ENCODE measurements at regions not wholly inside any gene's neighbourhood (a gene's known extent, or its start where the extent isn't known, plus 50 kb on each side); places are given as distances from the start of the nearest gene placed in this dataset.

DNA sequence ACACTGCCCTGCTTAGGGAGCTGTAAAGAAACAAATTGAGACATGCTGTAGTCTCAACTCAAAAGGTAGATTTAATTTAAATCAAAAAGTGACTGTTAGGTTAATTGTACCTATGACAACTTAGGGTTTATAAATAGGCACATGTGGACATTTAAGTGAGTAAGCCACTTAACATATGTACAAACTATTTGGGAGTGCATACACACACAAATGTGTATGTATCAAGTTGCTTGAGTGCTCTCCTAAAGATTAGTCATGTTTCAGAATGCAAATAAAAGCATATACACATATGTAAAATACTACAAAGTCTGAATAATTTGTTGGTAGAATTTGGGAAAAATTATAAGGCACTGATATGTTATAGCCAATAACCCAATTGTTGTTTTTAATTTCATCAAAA lies 1435.7 kb downstream of the LRRC4C start:
- no peak for DNase-seq
- ChIA-PET POLR2A (no interaction called here), CTCF (no interaction called here)
- Histone ChIP-seq H3K79me2 (ENCODE audit: insufficient read depth) (no peaks in the 10 kb centered on the region), H3K4me2 (no peak overlapping the region), H3K36me3 (replicated peaks in 1 of 2; ENCODE audit: control insufficient read depth in 1 of 2, insufficient read depth in 2 of 2, low read length in 1 of 2) (no peaks in the 10 kb centered on the region), H3K4me1 (ENCODE audit: control insufficient read depth in 1 of 2, insufficient read depth in 2 of 2, low read depth in 1 of 2, low read length in 1 of 2) (no peaks in the 10 kb centered on the region), H3K9me2 (0 out of 2 replicates have a peak, but pooled peaks cover 3% of the 10 kb centered on the region), H2AFZ (ENCODE audit: low read depth) (no peak overlapping the region), H3K9ac (no peak overlapping the region), H4K20me1 (ENCODE audit: insufficient read depth) (no peaks in the 10 kb centered on the region), H3K27ac (ENCODE audit: low read depth in 2 of 2, low read length in 1 of 2) (no peak overlapping the region), H3K9me3 (no peaks in the 10 kb centered on the region), H3K4me3 (ENCODE audit: low read depth in 2 of 2, low read length in 1 of 2) (no peak overlapping the region), H3K27me3 (ENCODE audit: insufficient read depth) (no peaks in the 10 kb centered on the region), H3F3A (replicated peaks; ENCODE audit: insufficient read depth) (no peaks in the 10 kb centered on the region)
- no peak for TF ChIP-seq NFIC (IDR thresholded peaks at IDR 0.05; ENCODE audit: borderline replicate concordance)
- no peak for TF ChIP-seq SMC3 (IDR thresholded peaks at IDR 0.05; ENCODE audit: low read depth, low read length)
- no peak for TF ChIP-seq RCOR1 (IDR thresholded peaks at IDR 0.05; ENCODE audit: low read length)
- TF ChIP-seq CHD2 (IDR thresholded peaks at IDR 0.05; ENCODE audit: low read length, partially characterized antibody) = no peak
- TF ChIP-seq FOSL2 (IDR thresholded peaks at IDR 0.05; ENCODE audit: borderline replicate concordance, low read depth) = no peak
- TF ChIP-seq, protein P1, sequence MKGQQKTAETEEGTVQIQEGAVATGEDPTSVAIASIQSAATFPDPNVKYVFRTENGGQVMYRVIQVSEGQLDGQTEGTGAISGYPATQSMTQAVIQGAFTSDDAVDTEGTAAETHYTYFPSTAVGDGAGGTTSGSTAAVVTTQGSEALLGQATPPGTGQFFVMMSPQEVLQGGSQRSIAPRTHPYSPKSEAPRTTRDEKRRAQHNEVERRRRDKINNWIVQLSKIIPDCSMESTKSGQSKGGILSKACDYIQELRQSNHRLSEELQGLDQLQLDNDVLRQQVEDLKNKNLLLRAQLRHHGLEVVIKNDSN (IDR thresholded peaks at IDR 0.05; ENCODE audit: borderline replicate concordance, low read depth) = no peak
- no peak for TF ChIP-seq GATA2 (CRISPR knock-in tag; IDR thresholded peaks at IDR 0.05)
- TF ChIP-seq, protein P2, sequence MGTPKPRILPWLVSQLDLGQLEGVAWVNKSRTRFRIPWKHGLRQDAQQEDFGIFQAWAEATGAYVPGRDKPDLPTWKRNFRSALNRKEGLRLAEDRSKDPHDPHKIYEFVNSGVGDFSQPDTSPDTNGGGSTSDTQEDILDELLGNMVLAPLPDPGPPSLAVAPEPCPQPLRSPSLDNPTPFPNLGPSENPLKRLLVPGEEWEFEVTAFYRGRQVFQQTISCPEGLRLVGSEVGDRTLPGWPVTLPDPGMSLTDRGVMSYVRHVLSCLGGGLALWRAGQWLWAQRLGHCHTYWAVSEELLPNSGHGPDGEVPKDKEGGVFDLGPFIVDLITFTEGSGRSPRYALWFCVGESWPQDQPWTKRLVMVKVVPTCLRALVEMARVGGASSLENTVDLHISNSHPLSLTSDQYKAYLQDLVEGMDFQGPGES (IDR thresholded peaks at IDR 0.05; ENCODE audit: low read depth, low read length) = no peak
- TF ChIP-seq RFX5 (IDR thresholded peaks at IDR 0.05; ENCODE audit: low read length) = no peak
- no peak for TF ChIP-seq POLR2AphosphoS5 (IDR thresholded peaks at IDR 0.05; ENCODE audit: low read depth, low read length)
- TF ChIP-seq GABPA (IDR thresholded peaks at IDR 0.05; ENCODE audit: low read depth) = no peak
- TF ChIP-seq MXI1 (IDR thresholded peaks at IDR 0.05; ENCODE audit: low read depth, low read length) = no peak
- TF ChIP-seq, protein P3, sequence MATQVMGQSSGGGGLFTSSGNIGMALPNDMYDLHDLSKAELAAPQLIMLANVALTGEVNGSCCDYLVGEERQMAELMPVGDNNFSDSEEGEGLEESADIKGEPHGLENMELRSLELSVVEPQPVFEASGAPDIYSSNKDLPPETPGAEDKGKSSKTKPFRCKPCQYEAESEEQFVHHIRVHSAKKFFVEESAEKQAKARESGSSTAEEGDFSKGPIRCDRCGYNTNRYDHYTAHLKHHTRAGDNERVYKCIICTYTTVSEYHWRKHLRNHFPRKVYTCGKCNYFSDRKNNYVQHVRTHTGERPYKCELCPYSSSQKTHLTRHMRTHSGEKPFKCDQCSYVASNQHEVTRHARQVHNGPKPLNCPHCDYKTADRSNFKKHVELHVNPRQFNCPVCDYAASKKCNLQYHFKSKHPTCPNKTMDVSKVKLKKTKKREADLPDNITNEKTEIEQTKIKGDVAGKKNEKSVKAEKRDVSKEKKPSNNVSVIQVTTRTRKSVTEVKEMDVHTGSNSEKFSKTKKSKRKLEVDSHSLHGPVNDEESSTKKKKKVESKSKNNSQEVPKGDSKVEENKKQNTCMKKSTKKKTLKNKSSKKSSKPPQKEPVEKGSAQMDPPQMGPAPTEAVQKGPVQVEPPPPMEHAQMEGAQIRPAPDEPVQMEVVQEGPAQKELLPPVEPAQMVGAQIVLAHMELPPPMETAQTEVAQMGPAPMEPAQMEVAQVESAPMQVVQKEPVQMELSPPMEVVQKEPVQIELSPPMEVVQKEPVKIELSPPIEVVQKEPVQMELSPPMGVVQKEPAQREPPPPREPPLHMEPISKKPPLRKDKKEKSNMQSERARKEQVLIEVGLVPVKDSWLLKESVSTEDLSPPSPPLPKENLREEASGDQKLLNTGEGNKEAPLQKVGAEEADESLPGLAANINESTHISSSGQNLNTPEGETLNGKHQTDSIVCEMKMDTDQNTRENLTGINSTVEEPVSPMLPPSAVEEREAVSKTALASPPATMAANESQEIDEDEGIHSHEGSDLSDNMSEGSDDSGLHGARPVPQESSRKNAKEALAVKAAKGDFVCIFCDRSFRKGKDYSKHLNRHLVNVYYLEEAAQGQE (IDR thresholded peaks at IDR 0.05; ENCODE audit: low read depth, low read length) = no peak

DNA sequence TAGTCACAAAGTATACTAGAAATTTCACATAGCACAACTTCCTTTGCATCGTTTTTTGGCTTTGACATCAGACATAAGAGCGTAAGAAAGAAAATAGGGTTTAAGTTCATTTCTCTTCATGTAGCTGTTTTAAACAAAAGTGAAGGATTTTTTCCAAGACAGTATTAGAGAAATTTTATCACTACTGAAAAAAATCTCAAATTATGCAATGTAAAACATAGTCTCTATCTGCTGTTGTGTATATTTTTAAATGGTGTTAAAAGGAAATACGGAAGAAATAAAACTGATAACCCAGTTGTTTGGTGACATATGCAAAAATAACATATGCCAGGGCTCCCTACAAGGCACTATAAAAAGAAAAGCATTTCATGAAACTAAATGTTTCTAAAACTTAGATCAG lies 1449.4 kb downstream of the LRRC4C start:
- H3K4me2 ChIP-seq = no peak overlapping the region
- no peak overlapping the region for H3K27ac ChIP-seq (ENCODE audit: low read depth in 2 of 2, low read length in 1 of 2)
- no peaks in the 10 kb centered on the region for H3K27me3 ChIP-seq (ENCODE audit: insufficient read depth)
- POLR2A ChIA-PET = no interaction called here
- no peaks in the 10 kb centered on the region for H3K79me2 ChIP-seq (ENCODE audit: insufficient read depth)
- TF ChIP-seq CHD2 (IDR thresholded peaks at IDR 0.05; ENCODE audit: low read length, partially characterized antibody) (no peak), GATA2 (CRISPR knock-in tag; IDR thresholded peaks at IDR 0.05) (no peak), TAF1 (IDR thresholded peaks at IDR 0.05; ENCODE audit: borderline replicate concordance, low read depth, low read length) (no peak), NFIC (IDR thresholded peaks at IDR 0.05; ENCODE audit: borderline replicate concordance) (no peak), FOSL2 (IDR thresholded peaks at IDR 0.05; ENCODE audit: borderline replicate concordance, low read depth) (no peak), RCOR1 (IDR thresholded peaks at IDR 0.05; ENCODE audit: low read length) (no peak)
- TF ChIP-seq, protein P4, sequence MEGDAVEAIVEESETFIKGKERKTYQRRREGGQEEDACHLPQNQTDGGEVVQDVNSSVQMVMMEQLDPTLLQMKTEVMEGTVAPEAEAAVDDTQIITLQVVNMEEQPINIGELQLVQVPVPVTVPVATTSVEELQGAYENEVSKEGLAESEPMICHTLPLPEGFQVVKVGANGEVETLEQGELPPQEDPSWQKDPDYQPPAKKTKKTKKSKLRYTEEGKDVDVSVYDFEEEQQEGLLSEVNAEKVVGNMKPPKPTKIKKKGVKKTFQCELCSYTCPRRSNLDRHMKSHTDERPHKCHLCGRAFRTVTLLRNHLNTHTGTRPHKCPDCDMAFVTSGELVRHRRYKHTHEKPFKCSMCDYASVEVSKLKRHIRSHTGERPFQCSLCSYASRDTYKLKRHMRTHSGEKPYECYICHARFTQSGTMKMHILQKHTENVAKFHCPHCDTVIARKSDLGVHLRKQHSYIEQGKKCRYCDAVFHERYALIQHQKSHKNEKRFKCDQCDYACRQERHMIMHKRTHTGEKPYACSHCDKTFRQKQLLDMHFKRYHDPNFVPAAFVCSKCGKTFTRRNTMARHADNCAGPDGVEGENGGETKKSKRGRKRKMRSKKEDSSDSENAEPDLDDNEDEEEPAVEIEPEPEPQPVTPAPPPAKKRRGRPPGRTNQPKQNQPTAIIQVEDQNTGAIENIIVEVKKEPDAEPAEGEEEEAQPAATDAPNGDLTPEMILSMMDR (IDR thresholded peaks at IDR 0.05) = no peak
- H2AFZ ChIP-seq (ENCODE audit: low read depth) = no peak overlapping the region
- no peaks in the 10 kb centered on the region for H4K20me1 ChIP-seq (ENCODE audit: insufficient read depth)
- 38% methylated on average over 3 of the region's 3 CpGs for WGBS (ENCODE audit: low lambda C conversion rate)
- no peaks in the 10 kb centered on the region for H3K9me2 ChIP-seq
- H3F3A ChIP-seq (replicated peaks; ENCODE audit: insufficient read depth) = no peaks in the 10 kb centered on the region
- no peaks in the 10 kb centered on the region for H3K4me1 ChIP-seq (ENCODE audit: control insufficient read depth in 1 of 2, insufficient read depth in 2 of 2, low read depth in 1 of 2, low read length in 1 of 2)
- no peak for DNase-seq
- no peak overlapping the region for H3K9ac ChIP-seq
- H3K4me3 ChIP-seq (ENCODE audit: low read depth in 2 of 2, low read length in 1 of 2) = no peak overlapping the region
- H3K9me3 ChIP-seq = no peaks in the 10 kb centered on the region
- no peaks in the 10 kb centered on the region for H3K36me3 ChIP-seq (replicated peaks in 1 of 2; ENCODE audit: control insufficient read depth in 1 of 2, insufficient read depth in 2 of 2, low read length in 1 of 2)
- CTCF ChIA-PET = no interaction called here

All from SK-N-SH (cell line).